ENCODE measurements at regions not wholly inside any gene's neighbourhood (a gene's known extent, or its start where the extent isn't known, plus 50 kb on each side); places are given as distances from the start of the nearest gene placed in this dataset.

DNA sequence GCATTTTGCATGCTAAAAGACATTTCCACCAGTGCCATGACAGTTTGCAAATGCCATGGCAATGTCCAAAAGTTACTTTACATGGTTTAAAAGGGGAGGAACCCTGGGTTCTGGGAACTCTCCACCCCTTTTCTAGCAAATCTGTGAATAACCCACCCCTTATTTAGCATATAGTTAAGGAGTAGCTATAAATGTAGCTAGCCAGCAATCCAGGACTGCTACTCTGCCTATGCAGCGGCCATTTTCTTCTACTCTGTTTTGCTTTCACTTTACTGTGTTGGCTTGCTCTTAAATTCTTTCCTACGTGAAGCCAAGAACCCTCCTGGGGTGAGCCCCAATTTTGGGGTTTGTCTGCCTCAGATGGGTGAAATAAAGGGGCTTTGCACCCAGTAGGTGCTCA lies 141.0 kb downstream of the PTPN11 start:
- no peak for DNase-seq

DNA sequence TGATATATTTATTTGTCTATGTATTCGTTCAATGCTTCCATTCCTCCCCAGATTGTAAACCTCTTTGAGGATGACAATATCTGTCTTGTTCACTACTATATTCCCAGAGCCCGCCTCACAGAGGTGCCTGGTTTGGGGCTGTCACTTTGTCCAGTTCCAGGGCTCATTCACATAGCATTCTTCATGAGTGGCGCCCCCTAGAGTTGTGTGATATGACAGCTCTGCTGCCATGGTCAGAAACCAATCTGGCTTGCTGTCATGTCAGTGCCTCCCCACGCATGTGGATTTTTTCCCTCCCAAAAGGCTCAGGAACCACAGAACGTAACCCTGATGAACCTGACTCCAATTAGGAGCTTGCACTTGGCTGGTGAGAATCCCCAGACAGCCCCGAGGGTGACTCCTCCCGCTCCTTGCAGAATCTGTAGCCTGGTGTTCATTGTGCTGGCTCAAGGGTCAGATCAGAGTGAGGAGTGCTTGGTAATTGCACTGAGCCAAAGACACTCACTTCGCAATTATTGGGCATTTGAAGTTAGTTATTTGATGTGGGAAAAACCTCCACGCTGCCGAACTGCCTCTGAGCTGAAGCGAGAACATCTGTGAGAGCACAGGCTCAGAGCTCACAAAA lies 145.5 kb downstream of the PTPN11 start:
- no peak for DNase-seq

DNA sequence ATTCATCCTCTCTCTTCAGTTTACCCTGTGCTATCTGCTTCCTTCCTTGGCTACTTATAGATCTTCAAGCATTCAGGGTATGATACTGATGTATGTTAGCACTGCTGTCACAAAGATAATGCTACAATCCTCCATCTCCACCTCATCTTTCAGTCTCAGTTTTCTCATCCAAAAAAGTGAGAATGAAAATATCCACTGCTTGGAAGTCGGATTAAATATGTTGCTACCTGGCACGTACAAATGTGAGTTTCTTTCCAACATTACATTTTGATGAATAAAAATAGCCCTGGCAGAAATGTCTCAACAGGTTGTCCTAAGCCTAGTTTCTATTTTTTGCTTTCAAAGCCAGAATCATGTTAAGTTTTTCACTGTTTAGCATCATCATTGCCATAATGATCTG lies 149.9 kb downstream of the PTPN11 start:
- no peak for DNase-seq

- DNase-seq = no peak
Measured at GRCh38 chr12:112570096-112570495, 151.3 kb downstream of the PTPN11 start.

- DNase-seq = no peak
Measured at GRCh38 chr12:112573141-112573540, 154.4 kb downstream of the PTPN11 start.

- no peak for DNase-seq
Measured at GRCh38 chr12:112574896-112575558, 156.3 kb downstream of the PTPN11 start.

DNA sequence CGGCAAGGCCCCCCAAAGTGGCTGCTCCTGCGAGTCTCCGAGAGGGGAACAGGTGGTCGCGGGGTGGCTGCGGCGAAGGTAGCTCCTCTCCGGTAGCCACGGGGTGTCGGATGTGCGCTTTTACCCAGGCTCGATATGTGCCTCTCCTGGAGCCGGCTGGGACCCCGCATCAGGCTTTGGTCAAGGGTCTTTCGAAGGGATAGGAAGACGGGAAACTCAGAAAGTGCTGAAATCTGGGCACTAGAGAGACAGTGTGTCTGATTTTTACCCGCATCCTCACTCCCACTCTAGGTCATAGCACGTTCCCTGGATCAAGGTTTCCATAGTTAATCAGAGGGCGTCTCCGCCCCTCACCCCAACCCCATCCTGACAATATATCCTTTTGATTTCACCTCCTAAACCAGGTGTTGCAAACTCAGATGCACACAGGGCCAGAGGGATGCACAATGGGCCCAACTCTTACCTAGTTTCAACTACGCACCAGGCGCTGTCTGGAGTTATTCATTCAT lies 156.9 kb downstream of the PTPN11 start:
- no peak for DNase-seq

DNA sequence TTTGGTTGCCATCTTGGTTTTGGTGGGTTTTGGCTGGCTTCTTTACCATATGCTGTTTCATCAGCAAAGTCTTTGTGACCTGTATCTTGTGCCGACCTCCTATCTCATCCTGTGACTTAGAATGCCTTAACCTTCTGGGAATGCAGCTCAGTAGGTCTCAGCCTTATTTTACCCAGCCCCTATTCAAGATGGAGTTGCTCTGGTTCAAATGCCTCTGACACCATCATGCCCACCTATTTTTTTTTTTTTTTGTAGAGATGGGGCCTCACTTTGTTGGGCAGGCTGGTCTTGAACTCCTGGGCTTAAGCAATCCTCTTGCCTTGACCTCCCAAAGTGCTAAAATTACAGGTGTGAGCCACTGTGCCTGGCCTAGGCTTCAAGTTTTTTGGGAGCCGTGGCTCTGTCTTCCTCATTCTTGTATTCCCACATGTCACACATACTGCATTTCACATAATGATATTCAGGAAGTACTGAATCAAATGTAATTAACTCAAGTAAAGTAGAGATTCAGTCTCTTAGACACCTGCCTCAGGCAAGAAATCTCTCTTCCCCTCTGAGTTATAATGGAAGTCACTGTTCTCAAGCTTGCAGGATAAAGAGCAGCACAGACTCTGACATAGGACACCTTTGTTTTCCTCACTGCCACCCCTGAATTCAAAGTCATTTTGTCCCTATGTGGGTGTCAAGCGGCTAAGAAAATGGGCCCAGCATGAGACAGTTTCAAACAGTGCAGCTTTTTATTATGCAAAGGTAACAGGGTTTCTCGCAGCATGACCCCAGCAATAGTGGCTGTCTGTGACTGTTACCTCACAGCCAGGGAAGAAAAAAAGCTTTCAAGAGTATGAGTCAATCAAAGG lies 159.0 kb downstream of the PTPN11 start:
- no peak for DNase-seq

GRCh38 chr12:112584266-112584722 lies 165.5 kb downstream of the PTPN11 start:
- peak; percentile 56 for DNase-seq

DNA sequence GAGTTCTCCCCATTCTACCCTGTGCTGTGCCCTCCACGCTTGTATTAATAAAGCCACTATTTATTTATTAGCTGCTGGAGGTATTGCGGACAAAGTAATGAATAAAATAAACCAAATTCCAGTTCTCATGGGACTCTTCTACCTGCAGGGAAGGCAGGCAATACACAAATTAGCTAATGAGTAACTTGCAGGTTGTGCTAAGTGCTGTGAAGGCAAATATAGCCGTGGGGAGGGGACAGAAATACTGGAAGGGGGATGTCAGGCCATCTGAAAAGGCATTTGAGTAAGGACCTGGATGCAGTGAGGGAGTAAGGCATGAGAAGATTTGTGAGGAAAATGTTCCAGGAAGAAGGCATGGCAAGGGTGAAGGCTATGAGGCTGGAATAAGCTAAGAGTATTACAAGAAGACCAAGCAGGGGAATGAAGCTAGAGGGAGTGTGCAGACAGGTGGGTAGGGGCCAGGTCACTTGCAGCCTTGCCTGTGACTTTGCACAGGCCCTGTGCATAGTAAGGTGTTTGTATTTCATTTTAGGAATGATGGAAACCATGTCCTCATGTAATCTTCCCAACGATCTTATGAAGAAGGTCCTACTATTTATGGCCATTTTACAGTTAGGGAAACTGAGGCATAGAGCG lies 167.5 kb downstream of the PTPN11 start:
- no peak for DNase-seq

GRCh38 chr12:112589275-112589674 lies 170.5 kb downstream of the PTPN11 start:
- DNase-seq = no peak

DNA sequence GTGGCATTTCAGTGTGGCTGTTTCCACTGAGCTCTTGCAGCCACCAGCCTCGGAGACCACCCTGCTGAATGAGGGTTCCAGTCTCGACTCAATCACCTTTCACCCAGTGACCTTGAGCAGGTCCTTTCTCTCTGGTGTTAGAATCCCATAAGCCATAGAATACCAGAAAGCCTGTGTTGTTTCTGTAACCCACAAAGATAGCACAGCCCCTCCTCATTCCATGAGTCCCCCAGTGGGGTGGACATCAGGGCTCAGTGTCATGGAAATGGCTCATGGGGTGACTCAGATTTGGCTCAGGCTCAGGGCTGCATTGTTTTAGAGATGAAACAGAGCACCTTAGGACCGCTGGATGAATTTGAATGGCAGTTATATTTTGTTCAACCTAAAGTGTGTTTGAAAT lies 171.5 kb downstream of the PTPN11 start:
- DNase-seq = no peak

DNA sequence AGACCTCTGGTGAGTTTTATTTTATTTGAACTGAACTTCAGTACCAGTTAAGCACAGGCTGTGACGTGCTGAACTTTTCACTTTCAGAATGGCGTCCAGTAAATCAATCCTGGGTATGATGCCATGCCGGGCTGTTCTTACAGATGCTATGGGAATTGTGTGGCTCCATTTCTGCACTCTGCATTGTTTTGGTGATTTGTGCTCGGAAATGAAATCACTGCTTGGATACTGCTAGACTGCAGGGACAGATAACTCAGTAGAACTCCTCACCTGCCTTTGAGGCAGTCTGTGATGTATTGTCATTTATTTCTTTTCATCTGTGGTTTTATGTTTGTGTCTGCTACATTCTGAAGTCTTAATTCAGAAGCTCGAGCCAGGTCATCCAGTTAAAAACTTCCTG lies 172.7 kb downstream of the PTPN11 start:
- DNase-seq = no peak

- no peak for DNase-seq
Measured at GRCh38 chr12:112595410-112595809, 176.7 kb downstream of the PTPN11 start.

- DNase-seq = no peak
Measured at GRCh38 chr12:112597986-112598385, 179.2 kb downstream of the PTPN11 start.

DNA sequence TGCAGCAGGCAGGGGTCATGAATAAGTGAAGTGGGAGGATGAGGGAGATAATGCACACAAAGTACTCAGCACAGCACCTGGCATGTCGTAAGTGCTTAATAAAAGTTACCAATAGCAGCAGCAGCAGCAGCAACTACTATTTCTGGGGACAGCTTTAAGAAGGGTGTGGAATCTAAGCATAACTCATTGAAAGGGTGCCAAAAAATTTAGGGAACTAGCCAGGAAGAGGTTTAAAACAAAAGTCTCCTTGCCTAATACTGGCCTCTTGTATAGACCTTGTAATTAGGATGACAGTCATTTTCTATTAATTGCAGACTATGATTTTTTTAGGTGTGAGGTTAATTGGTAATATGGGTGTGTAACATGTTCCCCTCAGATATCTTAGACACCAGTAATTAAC lies 179.9 kb downstream of the PTPN11 start:
- no peak for DNase-seq

GRCh38 chr12:112599871-112600270 lies 181.1 kb downstream of the PTPN11 start:
- DNase-seq = no peak

DNA sequence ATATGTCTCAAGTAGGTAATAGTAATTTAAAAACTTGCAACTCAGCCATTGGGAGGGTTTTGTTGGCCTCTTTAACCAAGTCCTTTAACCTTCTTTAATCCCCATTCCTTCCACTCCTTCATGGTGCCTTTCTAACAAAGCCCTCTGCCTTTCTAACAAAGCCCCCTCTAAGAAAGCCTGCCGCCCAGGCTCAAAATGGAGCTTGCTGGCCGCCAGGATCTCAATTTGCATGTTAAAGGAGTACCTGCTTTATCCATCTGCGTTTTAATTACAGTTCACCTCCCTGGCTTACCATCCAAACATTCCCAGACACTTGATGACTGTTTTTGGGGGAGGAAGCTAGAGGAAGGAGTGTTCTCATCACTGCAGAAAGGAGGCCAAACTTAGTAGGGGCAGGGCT lies 183.4 kb downstream of the PTPN11 start:
- DNase-seq = no peak

DNA sequence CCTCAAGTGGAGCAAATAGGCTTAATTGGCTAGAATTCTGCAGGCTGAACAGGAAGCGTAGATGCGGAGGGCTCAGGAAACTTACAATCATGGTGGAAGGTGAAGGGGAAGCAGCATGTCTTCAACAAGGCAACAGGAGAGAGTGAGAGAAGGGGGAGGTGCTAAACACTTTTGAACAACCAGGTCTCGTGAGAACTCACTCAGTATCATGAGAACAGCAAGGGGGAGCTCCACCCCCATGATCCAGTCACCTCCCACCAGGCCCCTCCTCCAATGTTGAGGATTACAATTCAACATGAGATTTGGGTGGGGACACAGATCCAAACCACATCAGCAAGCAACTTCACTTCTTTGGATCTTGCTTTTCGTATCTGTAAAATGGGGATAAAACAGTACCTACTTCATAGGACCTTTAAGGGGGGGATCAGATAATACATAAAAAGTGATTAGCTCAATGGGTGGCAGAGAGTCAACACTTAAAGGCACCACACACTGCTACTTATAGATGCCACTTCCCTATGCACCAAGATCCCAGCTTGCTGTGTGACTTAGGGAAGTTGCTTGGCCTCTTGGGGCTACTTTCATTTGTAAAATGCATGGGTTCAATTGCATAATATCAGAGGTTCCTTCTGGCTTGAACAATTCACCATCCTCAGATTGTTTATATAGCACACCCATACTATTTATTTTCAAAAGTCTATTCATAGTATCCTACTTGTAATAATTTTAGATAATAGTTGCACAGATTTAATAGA lies 184.8 kb upstream of the RPH3A start:
- no peak for DNase-seq

DNA sequence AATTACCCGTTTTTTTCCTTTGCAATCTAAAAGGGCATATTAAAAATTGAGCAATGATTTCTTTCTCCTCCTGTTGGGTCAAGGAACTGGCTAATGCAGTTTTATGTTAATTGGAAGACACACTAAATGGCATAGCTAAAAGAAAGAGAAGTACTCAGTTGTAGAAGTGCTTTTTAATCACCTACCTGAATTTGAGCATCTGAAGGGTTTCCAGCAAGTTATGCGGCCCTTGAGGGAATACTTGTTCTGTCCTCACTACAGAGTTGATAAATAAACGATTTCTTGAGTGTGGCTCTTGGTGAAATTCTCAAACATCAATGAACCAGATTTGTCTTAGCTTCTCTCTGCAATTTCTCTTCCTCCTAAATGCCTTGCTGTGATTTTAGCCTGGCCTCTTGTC lies 184.1 kb upstream of the RPH3A start:
- DNase-seq = no peak

- no peak for DNase-seq
Measured at GRCh38 chr12:112611908-112612307, 179.6 kb upstream of the RPH3A start.

DNA sequence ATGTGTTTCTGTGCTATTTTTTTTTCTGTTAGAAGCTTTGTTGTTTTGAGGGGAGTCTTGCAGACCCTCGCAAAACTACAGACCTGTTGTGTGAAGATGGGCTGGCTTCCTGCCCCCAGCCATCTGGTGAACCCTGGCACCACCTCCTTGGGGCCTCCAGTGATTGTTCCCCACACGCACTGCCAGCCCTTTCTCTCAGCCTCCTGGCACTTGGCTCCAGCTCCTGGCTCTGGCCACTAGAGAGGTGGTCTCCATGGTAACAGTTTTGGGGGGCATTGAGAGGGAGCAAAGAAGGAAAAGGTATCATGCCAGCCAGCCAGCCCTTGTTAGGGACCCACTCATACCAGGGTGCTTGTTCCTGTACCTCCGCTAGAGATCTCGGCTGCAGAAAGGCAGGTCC lies 176.4 kb upstream of the RPH3A start:
- no peak for DNase-seq
